HG03066 (cell line): ENCODE measurements at regions not wholly inside any gene's neighbourhood (a gene's known extent, or its start where the extent isn't known, plus 50 kb on each side); places are given as distances from the start of the nearest gene placed in this dataset.

Source experiments
- ATAC-seq: cut with Tn5 transposase; IDR thresholded peaks from one replicate; pipeline ENCODE4 v1.9.1; 2021; ENCODE audit warnings: low read depth; ENCODE audit not compliant: unreplicated experiment

DNA sequence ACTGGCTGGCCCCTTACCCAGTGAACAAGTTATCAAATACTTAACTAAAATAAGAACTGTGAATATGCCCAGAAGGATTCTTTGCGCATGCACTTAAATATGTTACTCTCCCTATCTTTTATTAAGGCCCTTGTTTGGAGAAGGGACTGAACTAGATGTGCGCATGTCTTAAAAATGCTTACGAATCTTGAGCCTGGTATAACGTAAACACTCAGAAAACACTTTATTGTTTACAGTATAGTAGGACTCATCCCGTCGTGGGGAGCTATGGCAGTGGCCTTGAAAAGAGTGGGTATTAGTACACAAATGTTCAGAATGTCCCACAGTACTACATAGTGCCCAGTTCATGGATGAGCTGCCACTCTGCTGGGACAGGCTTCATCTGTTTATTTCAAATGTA, 75.9 kb upstream of the MAP4K3 start:
- ATAC-seq = no peak

DNA sequence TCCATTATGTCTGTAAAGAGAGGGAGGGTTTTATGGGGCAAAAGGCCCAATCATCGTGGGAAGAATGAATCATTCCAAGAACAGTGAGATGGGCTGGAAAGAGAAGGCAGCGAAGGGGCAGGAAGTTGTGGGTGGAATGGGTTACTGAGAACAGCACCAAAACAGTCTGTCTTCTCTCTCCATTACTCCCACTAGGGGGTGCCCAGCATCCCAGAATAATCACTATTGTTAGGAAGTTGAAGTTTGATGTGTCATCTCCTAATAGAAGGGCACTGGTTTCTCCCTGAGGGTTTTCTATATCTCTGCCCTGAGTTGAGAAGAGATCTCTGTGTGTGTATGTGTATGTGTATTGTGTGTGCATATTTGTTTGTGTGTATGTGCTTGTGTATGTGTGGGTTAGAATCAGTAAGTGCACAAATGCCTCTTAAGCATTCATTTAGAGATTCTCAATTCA, 76.6 kb upstream of the MAP4K3 start:
- peak; percentile 89 for ATAC-seq

GRCh38 chr2:39514825-39515224, 77.7 kb upstream of the MAP4K3 start:
- ATAC-seq = no peak

DNA sequence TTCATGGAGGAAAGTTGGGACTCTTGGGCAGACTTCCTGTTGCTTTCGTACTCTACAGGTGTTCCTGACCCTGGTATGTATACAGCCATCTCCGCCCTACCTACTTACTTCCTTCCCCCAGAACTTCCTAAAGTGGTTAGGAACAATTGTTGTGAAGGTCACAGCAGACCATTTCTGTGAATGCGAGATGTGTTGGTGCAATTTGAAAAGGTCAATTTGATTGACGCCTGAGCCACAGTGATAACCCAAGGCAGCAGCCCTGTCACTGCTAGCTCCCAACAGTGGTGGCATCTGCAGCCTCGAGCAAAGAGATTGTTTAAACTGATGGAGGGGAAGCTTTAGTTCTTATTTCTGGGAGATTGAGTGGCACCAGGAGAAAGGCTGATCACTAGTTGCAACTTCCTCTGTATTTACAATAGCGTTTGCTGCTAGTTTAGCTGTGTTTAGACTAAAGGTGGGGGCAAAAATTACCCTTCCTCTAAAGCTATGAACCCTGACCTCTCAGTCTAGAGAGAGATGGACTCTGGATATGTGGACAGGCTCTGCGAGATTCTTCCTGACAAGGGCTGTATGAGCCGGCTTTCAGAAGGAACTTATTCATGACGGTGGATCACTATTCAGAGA, 78.3 kb upstream of the MAP4K3 start:
- no peak for ATAC-seq

DNA sequence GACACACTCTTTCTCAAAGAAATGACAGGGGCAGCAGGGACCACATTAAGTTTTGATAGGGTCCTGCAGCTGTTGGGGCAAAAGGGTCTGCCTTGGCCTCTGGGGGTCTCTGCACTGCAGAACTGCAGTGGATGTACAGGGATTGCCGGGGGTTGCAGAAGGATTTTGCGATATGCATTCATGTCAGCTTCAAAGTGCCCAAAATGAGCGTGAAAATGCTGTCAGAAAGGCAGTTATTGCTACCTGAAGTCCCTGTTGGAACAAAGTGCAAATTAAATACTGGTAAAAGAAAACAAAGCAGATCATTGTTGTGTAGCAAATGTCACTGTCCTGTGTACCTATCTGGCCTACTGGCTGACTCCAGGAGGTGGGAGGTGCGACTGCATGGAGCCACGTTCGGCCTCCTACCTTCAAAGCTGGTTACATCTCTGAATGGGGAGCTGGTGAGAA, 78.8 kb upstream of the MAP4K3 start:
- no peak for ATAC-seq

GRCh38 chr2:39516347-39517101, 79.4 kb upstream of the MAP4K3 start:
- ATAC-seq = no peak

DNA sequence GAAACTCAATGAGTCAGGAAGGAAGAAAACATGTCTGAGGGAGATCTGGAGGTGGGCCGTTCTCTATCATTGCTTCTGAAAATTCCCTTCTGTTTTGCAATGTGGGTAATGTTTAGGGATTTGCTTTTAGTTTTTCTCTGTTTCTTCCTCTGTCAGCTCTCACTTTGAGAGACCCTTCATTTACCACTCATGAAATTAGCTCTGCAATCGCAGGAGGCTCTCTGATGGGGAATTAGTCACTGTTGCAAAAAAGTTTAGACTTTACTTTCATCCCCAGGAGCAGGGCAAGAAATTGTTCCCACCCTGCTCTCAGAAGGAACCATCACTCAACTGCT, 80.0 kb upstream of the MAP4K3 start:
- ATAC-seq = no peak

DNA sequence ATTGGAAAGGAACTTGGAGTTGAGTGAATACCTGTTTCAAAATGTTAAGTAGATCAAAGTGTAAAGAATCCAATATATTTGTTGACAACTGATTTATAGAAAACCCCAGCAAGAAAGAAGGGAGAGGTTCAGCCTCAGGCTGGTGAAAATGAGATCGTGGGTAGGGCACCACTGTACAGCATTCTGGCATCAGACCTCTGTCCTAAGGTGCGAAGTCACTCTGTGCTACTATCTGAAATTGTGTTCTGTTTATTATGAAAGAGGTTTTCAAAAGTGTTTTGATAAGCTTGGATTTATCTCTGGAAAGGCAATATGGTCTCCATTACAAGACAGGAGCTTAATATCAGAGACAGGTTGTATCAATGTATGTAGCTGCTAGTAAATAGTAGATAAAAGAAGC, 80.5 kb upstream of the MAP4K3 start:
- ATAC-seq = no peak

DNA sequence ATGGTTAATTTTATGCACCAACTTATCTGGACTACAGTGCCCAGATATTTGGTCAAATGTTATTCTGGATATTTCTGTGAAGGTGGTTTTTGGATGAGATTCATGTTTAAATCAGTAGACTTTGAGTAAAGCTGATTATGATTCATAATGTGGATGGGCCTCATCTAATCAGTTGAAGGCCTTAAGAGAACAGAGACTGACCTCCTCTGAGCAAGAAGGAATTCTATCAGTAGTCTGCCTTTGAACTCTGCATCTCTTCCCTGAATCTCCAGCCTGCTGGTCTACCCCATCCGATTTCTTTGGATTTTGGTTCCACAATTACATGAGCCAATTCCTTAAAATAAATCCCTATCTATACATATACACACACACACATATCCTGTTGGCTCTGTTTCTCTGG, 82.8 kb upstream of the MAP4K3 start:
- ATAC-seq = no peak

DNA sequence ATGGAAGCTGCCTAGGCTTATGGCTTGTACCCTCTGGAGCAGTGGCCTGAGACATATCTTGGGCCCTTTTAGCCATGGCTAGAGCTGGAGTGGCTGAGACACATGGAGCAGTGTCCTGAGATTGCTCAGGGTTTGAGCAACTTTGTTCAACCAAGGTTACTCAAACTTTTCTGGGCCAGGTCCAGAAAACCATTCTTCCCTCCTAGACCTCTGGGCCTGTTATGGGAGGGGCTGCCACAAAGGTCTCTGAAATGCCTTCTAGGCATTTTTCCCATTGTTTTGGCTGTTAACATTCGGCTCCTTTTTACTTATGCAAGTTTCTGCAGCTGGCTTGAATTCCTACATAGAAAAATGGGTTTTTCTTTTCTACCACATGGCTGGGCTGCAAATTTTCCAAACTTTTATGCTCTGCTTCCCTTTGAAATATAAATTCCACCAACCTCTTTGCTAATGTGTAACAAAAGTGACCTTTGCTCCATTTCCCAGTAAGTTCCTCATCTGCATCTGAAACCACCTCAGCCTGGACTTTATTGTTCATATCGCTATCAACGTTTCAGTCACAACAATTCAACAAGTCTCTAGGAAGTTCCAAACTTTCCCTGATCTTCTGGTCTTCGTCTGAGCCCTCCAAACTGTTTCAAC, 84.9 kb upstream of the MAP4K3 start:
- ATAC-seq = no peak

GRCh38 chr2:39522518-39522877, 85.4 kb upstream of the MAP4K3 start:
- no peak for ATAC-seq

- no peak for ATAC-seq
These were observed 86.4 kb upstream of the MAP4K3 start for GRCh38 chr2:39523308-39524044.

DNA sequence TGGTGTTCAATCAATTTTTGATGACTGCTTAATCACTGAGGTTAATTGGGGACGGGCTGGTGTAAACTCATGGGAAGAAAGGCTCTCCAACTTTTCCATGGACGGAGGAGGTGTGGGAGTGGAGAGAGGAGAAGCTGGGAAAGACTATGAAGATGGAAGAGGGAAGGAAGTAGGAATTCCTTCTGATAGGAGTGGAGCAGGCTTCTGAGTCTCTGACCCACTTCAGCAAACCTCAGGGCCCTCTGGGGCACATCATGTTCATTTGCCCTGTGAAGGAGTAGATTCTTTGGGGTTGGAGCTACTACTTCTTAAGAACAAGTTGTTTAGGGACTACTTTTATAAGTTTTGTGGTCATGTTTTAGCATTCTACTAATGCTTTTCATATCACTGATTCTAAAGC, 87.0 kb upstream of the MAP4K3 start:
- ATAC-seq = no peak

- no peak for ATAC-seq
These were observed 87.9 kb upstream of the MAP4K3 start for GRCh38 chr2:39524756-39525635.

DNA sequence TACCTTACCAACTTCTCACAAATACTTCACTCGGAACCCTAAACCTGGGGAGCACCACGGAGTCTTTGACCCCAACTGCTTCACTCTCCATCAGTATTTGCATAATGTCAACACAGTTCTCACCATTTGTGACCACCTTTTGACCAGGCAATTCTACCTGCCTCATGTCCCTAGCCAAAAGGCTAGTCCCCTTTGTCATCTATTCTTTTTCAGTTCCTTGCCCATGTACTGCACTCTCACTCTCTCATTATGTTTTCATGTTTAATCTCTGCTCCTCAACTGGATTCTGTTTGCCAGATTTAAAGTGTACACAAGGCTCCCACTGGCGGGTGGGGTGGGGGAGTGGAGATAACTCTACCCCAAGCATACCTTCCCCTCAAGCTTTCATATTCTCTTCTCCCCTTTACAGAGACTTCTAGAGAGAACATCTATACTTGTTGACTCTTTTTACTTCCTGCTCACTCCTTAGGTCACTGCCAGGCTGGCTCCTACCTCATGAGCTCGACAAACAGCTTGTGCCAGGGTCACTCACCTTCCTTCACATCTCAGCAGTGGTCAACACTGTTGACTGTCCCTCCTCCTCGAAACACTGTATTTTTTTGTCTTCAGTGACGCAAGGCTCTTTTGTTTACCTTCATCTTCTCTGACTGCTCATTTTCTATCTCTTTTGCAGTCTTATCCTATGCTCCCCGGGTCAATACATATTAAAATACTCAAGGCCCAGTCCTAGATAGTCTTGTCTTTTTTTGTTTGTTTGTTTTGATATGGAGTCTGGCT, 88.7 kb upstream of the MAP4K3 start:
- ATAC-seq = no peak

- ATAC-seq = no peak
These were observed 91.6 kb upstream of the MAP4K3 start for GRCh38 chr2:39528701-39529100.

DNA sequence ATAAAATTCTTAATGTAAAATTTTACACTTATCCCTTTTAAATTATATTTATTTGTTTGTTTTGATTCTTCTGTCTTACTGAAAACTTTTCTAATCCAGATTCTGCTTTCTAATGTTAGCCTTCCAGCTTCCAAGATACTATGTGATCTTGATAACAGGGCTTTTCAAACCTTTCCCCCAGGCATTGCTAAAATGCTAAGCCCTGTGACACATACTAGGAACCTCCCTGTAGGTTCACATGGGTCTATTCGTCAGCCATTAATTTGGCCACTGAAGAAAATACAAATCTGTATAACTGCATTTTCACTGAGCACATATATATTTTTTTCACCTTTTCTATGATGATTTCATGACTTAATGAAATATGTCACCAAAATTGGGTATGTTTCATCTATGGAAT, 92.8 kb upstream of the MAP4K3 start:
- no peak for ATAC-seq

DNA sequence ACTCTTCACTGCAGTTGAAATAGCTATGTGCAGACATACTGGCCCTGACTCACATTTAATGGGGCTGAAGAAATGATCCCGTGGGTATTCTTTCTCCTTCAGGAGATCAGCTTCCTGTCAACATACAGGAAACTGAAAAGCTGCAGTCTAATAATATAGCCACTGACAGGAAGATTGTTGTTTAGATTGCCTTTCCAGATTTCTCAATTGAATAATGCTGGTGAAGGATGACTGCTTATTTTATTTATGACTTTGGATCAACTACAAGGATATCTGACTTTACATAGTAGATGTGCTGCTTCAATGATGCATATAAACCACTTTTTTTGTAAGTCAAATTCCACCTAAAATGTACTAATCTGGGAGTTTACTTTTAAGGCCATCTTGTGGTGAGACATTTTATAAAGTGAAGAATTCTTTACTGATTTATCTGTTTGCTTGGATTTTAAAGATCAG, 93.4 kb upstream of the MAP4K3 start:
- no peak for ATAC-seq

- ATAC-seq = no peak
These were observed 94.2 kb upstream of the MAP4K3 start for GRCh38 chr2:39531220-39531777.
